CD4-positive, alpha-beta T cell treated with Interleukin-6 for 4 hours (primary cell): ENCODE measurements at regions not wholly inside any gene's neighbourhood (a gene's known extent, or its start where the extent isn't known, plus 50 kb on each side); places are given as distances from the start of the nearest gene placed in this dataset.
"Not testable (repeated sequence)": the region's sequence is repeated elsewhere in the genome, so short reads cannot be mapped to it uniquely, and the experiment has no call there.

Experiments
- DNase-seq: peaks from one replicate; pipeline ENCODE4 v3.0.0-alpha.2; 2020; ENCODE audit warnings: mixed read lengths

- DNase-seq = no peak
Measured at GRCh38 chr11:56876621-56877275, 112.0 kb upstream of the OR5AK2 start.

GRCh38 chr11:56855217-56855616 is 106.7 kb upstream of the OR9G4 start:
- no peak for DNase-seq

GRCh38 chr11:56852131-56852530 is 103.6 kb upstream of the OR9G4 start:
- no peak for DNase-seq

GRCh38 chr11:56849852-56850251 is 101.4 kb upstream of the OR9G4 start:
- DNase-seq = no peak

- no peak for DNase-seq
Measured at GRCh38 chr11:56849250-56849649, 100.8 kb upstream of the OR9G4 start.

- DNase-seq = no peak
Measured at GRCh38 chr11:56848141-56848809, 99.8 kb upstream of the OR9G4 start.

GRCh38 chr11:56846631-56847576 is 98.4 kb upstream of the OR9G4 start:
- DNase-seq = no peak

- DNase-seq = no peak
Measured at GRCh38 chr11:56845121-56845732, 96.7 kb upstream of the OR9G4 start.

GRCh38 chr11:56843816-56844215 is 95.3 kb upstream of the OR9G4 start:
- no peak for DNase-seq

- no peak for DNase-seq
Measured at GRCh38 chr11:56842814-56843794, 94.6 kb upstream of the OR9G4 start.

- DNase-seq = peak; percentile 3
Measured at GRCh38 chr11:56841210-56841810, 92.8 kb upstream of the OR9G4 start.

- not testable (repeated sequence) for DNase-seq
Measured at GRCh38 chr11:56827357-56827756, 78.9 kb upstream of the OR9G4 start.

- no peak for DNase-seq
Measured at GRCh38 chr11:56819916-56820315, 71.4 kb upstream of the OR9G4 start.

GRCh38 chr11:56817661-56818060 is 69.2 kb upstream of the OR9G4 start:
- DNase-seq = no peak

- DNase-seq = no peak
Measured at GRCh38 chr11:56816259-56816658, 67.8 kb upstream of the OR9G4 start.

- no peak for DNase-seq
Measured at GRCh38 chr11:56808326-56808725, 59.8 kb upstream of the OR9G4 start.

- no peak for DNase-seq
Measured at GRCh38 chr11:56799691-56800210, 51.3 kb upstream of the OR9G4 start.
